GM19035 (cell line): ENCODE measurements at regions not wholly inside any gene's neighbourhood (a gene's known extent, or its start where the extent isn't known, plus 50 kb on each side); places are given as distances from the start of the nearest gene placed in this dataset.
"Not testable (repeated sequence)": the region's sequence is repeated elsewhere in the genome, so short reads cannot be mapped to it uniquely, and the experiment has no call there.

Source experiments
- ATAC-seq: cut with Tn5 transposase; IDR thresholded peaks from one replicate; pipeline ENCODE4 v1.9.1; 2021; ENCODE audit not compliant: unreplicated experiment

DNA sequence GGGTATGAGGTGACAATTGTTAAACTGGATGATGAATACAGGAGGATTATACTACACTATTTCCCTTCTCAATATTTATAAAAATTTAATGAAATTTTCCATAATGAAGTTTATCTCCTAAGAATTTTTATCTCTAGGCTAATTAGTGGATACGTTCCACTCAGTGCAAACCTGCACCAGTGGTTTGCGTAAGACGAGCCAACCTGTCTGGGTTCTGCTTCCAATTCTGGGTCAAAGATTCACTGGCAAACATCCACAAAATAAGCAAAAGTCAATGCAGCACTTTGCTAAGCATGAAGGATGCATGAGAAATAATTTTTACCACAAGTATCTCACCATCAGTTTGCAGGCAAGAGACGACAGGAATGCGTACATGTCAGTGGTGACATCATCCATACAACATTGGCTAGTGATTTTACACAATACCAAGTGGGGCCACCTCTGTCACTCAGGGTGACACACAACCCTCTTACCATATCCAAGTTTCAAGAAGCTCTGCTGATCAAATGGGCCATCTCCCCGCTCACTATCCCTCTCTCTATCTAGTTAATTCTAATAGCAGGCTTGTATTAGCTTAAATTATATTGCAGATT lies 51.7 kb downstream of the FAM50B start:
- no peak for ATAC-seq

DNA sequence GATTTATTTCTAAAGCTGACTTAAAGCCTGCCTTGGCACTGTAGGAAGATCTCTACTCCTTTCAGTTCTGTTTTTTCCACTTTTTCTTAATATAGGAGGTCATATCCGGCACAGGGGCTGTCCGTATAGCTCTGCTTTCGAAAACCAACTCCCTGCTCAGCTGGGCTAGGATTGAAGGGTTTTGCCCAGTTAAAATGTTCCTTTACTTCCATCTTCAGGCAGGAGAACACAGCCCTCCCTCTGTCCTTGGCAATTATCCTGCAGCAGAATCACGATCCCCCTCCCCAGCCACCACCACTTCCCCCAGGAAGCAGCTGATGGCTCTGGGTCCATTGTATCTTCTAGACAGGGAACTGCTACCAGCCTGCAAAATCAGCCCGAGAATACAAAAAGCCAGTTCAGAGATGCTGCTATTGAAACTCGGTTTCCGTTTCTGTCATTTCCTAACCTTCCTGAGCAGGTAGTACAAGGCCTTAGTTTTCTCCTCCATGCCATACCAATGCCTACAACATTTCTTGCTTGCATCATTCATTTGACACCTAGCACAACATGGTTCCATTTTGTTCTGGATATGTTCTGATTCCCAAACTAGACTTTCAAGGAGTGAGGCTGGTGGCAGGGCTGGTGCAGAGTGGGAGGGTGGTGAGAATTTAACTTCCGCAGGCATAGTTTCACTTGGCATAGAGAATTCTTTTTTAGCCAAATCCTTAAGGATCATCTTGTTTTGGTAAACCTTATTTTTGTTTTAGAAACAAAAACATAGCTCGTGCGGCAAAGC lies 53.9 kb downstream of the FAM50B start:
- no peak for ATAC-seq

DNA sequence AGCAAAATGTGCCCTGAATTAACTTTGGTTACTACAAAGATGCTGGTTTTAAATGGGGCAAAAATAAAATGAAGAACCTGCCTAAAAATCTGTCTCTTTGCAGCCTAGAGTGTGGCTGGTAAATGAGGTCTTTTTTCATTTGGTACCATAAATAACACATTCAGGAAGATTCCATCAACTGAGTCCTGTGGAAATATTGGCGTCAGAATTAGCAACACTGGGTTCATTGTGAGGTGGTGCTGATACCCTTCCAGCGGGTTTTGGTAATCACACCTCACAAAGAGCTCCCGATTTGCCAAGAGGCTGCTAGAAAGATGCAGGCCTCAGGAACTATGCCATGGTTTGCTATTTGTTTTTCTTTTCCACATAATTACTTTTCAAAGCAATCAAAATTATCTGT lies 55.3 kb downstream of the FAM50B start:
- ATAC-seq = no peak

DNA sequence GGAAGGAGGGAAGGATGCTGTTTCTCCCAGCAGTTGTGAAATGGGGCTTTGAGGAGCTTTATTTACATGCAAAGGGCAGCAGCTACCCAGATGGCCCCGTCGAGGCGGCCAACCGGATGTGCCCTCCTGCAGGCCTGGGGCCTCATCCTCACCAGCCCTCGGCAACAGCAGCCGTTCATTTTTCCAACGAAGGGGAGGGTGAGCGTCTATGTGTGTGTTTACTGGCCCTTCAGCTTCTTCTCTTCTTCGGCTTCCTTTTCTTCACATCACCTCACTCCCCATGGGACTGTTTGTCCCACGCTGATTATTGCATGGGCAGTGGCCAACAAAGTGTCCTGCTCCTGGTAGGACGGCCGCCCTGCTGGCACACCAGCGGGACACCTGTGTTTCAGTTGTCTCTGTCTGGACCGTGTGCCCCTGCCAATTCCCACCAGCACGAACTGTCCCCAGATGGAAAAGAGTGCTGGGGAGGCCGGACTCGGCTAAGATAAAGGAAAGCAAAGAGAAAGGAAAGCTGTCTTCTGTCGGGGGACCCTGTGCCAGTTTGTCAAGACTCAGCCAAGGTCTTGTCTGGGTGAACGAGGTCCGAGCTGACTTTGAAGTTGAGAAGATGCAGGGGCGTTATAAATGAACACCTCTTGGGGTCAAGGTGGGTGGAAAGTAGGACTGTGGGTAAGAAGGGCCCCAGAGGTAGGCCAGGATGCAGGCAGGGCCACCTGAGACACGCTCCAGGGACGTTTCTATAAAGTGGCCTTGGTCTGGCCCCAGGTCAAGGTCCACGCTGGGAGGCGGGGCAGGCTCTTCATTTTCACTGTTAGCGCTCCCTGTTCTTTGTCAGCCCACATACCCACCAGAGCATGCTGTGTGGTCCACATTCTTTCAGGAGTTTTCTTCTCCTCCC lies 57.0 kb downstream of the FAM50B start:
- ATAC-seq = no peak

DNA sequence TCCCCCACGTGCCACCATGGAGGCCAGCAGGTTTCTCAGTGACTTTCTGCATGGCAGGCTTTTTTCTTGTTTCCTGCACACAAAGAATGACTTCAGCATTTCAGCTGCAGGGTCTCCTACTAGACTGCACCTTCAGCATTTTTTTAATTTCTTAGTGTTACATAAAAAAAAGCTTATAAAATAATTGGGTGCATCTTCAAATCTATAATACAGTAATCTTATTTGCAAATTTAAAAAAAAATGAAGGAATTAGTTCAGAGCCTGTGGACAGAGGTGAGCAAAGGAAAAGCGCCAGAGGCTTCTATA lies 57.6 kb downstream of the FAM50B start:
- no peak for ATAC-seq

DNA sequence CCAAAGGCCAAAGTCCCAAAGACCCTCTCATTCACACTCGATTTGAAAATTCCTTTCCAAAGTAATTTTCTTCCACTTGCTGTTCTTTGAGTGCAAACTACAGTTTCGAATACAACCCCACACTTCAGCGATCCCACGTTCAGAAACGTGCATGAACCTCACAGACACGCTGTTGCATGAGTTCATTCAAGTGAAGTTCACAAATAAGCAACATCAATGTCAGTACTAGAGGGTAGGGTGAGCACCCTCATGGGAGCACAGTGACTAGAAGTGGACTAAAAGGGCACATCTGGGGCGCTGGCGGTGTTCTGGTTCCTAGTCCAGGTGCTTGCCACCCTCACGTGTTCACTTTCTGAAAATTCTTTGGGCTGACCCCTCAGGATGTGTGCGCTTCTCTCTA lies 59.0 kb downstream of the FAM50B start:
- ATAC-seq = no peak

DNA sequence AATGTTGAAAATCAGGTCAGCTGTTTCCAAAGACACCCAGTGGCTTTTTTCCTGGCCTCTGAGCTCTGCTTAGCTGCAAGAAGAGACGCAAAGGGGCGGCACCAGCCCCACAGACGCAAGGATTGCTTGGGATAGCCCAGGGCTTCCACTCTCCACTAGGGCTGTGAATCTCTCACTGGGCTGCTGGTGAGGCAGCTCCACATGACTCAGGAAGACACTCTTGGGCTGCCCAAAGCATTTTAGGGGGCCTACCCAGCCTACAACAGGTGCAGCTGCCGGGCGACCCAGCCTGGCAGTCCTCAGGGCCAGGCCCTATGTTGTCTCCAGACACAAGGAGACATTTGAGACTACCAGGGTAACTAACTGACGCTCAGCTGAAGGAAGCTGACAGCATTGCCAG lies 59.8 kb downstream of the FAM50B start:
- no peak for ATAC-seq

DNA sequence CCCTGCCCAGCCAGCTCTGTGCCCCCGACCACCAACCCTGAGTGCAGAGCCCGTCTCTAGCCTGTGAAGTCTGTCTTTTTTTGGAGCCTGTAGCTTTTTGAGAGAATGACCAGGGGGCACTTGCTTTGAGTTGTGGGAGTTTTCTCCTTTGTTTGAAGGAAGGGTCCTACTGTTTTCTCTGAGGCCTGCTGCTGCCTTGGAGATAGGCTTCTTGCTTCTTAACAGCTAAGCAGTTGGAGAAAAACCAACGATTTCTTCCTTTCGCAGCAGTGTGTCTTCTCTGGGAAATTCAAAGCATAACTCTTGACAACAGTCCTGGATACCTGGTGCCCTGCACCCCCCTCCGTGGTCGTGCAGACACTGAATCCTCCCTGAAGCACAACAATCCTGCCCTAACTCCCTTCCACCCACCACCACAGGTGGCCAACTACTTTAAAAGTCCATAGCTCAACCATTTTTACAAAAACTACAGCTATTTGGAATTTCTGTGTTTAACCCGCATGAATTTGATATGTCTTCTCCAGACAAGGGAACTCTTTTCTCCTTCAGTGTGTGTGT lies 61.0 kb downstream of the FAM50B start:
- no peak for ATAC-seq

DNA sequence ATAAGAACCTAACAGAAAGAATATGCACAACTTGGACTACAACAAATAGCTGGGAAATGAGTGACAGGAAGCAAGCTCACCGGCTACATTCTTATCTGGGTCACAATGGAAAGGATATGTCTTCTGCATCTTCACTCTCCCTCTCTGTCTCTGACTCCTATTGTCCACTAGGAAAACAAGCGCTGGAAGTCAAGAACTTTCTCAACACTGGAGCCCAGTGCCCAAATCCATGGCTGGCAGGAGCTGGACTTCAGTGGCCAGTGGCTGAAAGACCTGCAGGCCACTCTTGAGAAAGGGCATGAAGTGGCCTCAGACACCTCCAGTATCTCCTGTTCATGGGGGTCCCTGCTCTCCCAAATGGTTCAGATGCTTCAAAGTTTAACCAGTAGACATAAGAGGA lies 62.0 kb downstream of the FAM50B start:
- no peak for ATAC-seq

DNA sequence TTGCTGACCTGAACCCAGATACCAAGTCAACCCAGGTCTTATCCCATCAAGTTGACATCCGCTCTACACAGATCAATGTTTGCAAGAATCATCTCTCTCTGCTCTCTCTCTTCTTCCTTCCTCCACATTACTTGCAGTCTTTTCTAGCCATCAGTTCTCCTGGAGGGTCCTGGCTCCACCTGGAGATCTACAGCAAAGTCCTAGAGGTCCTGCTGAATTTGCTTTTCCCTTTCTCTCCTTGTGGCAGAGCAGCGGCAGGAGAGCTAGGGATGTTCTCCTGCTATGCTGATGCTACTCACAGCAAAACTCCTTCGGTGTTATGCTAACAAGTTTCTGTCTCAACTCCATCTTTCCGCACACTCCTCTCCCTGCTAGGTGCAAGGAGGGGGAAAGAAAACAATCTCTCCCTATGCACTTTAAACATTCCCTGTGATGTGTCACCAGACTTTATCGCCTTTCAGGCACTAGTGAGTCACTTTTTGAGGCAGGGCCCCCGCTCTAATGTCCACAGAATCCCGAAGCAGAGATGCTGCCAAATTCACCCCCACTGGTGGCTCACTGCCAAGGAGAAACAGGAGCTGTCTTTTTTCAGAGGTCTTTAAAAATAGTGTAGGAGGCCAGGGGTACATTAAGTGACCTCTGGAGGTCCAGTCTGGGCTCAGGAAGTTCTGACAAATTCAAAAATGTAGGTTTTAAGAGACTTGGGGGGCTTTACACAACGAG lies 62.6 kb downstream of the FAM50B start:
- no peak for ATAC-seq

DNA sequence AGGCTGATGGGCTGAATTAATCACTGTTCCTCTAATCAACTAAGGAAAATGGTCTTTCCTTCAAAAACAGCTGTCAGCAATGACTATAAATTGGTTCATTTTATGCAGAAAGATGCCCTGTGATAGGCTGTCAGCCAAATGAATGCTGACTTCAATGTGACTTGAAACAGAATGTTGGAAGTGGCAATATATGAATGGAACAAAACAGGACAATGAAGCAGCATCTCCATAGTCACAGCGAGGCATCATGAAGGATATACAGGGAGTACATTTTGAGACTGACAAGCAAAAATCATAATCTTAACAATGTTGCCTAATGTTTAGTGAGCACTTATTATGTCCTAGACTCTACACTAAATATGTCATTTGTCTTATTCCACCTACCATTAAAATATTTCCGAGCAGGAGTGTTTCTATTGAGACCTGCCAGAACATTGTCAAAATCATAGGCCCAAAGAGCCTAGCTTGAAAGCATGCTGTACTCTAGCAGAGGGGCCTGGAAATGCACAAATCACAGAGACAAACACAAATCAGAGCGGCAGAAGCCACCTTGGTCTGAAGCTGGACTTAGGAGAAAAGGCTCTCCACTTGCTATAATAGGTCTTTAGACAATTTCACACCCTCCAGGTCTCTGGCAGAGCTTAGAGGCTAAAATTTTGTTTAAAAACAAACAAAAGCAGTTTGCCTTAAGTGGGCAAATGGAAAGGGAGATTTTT lies 63.3 kb downstream of the FAM50B start:
- no peak for ATAC-seq

DNA sequence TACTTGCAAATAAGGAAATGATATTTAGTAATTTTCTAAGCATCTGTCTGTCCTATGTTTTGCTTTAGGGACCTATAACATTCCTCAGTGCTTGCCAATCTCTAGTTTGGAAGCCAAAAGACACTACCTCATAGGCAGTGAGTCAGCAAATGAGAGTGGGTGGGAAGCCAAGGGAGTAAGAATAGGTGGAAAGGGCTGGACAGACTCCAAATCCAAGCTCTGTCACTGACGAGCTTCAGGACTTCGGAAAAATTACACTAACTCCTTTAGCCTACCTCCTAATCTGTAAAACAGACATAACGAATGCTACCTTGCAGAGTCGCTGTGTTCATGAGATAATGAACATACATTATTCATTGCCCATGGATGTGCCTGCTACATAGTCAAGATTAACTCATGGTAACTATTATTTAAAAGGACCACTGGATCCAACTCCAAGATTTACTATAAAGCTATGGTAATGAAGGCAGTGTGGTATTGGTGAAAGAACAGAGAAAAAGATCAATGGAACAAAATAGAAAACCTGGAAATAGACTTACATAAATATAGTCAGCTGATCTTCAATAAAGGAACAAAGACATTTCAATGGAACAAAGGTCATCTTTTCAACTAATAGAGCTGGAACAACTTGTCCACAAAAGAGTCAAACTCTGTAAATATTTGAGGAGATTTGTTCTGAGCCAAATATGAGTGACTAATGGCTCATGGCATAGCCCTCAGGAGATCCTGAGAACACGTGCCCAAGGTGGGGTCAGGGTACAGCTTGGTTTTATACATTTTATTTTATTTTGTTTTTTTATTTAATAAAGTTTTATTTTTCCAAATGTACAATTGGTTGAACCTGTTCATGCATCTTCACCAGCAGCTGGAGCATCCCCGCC lies 64.1 kb downstream of the FAM50B start:
- no peak for ATAC-seq

DNA sequence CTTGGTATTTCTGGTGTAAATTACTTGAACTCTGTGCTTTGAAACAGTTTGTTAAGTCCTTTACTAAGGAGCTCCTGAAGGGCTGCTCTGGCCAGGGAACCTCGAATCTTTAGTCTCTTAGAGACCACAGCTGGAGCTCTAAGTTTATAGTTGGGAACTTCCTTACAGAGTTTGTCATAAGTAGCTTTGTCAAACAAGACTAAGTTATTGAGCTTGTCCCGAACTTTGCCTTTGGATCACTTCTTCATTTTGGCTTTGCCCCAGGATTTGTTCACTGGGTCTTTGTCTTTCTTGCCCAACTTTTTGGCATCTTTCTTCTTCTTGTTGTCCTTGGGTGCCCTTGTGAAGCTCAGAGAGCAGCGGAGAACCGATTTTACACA lies 64.8 kb downstream of the FAM50B start:
- ATAC-seq = no peak

DNA sequence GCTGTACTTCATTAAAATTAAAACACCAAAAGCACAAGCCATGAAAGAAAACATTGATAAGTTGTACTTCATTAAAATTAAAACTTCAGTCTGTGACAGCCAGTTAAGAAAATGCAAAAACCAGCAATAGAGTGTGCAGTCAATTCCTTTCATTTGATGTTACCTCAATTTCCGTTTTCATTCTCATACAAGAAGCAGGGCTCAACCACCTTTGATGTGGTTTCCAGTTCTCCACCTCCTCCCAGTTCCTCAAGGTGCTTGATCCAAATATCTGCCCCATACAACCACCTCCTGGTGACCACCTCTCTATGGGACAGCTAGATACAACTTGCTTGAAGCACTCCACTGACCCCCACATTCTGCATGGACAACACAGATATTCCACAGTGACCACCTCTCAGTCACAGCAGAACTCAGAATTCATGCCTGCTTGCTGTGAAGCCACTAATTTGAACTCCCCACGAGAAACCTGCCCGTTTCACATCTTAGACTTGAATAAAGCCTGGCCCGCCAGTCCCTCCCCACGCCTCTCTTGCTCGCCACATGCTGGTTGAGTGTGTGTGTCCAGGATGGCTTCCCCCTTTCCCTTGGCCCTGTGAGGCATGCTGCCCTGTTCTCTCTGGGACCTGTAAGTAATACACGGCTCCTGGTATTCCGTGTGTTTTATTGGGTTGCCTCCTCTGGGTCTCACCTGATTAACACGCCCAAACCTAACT lies 66.1 kb downstream of the FAM50B start:
- ATAC-seq = no peak

DNA sequence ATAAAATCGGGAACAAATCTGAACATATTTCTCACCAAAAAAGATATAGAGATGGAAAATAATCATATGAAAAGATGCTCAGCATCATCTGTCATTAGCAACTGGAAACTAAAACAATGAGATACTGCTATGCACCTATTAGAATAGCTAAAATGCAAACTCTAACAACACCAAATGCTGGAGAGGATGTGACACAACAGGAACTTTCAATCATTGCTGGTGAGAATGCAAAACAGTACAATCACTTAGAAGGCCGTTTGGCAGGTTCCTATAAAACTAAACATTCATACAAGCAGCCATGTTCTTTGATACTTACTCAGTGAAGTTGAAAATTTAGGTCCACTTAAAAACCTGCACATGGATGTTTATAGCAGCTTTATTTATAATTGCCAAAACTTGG lies 67.0 kb downstream of the FAM50B start:
- ATAC-seq = no peak

DNA sequence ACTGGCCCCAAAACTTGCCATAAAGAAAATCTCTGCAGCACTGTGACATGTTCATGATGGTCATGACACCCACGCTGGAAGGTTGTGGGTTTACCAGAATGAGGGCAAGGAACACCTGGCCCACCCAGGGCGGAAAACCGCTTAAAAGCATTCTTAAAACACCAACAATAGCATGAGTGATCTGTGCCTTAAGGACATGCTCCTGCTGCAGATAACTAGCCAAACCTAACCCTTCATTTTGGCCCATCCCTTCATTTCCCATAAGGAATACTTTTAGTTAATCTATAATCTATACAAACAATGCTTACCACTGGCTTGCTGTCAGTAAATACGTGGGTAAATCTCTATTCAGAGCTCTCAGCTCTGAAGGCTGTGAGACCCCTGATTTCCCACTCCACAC lies 67.6 kb downstream of the FAM50B start:
- not testable (repeated sequence) for ATAC-seq

DNA sequence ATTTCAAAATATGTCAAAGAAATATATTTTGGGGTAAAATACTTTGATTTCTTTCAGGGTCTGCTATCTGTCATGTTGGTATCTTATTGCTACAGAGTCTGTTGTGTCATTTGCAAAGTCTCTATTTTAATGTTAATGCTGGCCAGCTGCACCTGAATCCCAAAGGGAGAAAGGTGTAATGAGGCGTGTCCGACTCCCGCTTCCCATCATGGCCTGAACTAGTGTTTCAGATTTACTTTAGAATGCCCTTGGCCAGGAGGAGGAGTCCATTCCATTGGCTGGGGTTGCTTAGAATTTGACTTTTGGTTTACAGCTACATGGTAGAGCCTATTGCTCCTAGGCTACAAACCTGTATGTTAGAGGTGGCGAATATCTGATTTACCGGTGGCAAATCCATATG lies 69.3 kb downstream of the FAM50B start:
- ATAC-seq = no peak

DNA sequence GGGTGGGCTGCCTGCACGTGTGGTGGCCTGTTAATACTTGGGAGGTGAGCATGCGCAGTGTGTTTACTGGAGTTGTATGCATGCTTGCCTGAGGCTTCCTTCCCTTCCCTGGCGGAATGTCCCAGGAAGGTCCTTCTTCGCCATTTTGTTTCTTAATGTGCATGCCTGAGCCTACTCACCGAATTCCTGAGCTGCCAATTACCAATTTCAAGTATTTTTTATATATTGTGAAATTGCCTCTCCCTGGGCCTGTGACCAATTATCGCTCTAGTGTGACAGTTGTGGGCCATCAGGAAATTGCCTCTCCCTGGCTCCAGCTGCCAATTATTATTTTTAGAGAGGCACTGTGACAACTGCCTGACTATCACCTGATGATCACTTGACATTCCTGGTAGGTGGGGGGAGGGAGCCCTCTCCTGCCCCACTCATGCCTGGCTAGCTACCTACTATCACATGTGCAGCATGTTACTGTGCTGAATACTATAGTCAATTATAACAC lies 70.0 kb downstream of the FAM50B start:
- ATAC-seq = no peak

DNA sequence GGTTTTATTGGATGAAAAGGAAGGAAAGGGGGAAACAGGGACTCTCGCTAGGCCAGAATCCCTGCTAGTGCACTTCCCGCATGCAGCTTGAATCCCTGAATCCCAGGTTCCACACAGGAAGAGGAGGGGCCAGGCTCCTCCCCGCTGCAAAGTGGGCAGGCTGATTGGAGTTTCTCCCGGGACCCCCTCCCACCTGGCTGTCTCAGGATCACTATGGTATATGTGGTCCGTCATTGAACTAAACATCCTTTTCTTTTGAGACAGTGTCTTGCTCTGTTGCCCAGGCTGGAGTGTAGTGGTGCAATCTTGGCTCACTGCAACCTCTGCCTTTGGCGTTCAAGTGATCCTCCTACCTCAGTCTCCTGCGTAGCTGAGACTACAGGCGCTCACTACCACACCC lies 70.7 kb downstream of the FAM50B start:
- no peak for ATAC-seq
